ENCODE measurements at regions not wholly inside any gene's neighbourhood (a gene's known extent, or its start where the extent isn't known, plus 50 kb on each side); places are given as distances from the start of the nearest gene placed in this dataset.
A peak's percentile ranks its signal among the peaks of the same experiment; 100 is the strongest.

DNA sequence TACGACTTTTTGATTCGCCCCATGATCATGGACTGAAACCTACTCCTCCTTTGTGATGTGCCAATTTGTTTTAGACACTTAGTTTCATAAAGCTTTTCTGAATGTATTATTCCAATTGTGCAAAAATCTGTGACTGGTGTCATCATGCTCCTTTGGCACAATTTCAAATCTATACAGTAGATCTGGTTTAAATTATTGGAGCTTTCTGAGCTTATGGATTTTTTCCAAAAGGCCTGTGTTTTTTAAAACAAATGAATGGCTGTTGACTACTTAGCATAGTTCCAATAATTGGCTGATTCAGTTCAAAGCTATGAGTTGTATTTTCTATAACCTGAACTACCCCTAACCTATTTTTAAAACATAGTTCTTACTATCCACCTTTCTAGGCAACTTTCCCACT lies 282.7 kb downstream of the CNTN3 start:
- Histone ChIP-seq H2AFZ (ENCODE audit: low read depth, low read length) (no peak overlapping the region), H3K27ac (ENCODE audit: low read length) (no peak overlapping the region), H3K36me3 (ENCODE audit: insufficient read depth, low read length) (no peaks in the 10 kb centered on the region), H3K9me3 (ENCODE audit: low read length) (no peaks in the 10 kb centered on the region), H3K27me3 (ENCODE audit: insufficient read depth, low read depth, low read length) (no peaks in the 10 kb centered on the region), H3K9me2 (ENCODE audit: insufficient read depth, low read length) (no peaks in the 10 kb centered on the region), H3K4me3 (ENCODE audit: low read length) (no peak overlapping the region), H4K20me1 (ENCODE audit: insufficient read depth) (no peaks in the 10 kb centered on the region), H3K79me2 (replicated peaks; ENCODE audit: insufficient read depth, low read length) (no peaks in the 10 kb centered on the region), H3F3A (ENCODE audit: insufficient read depth, low read length, poor library complexity, severe bottlenecking) (no peaks in the 10 kb centered on the region), H3K9ac (ENCODE audit: low read length) (no peak overlapping the region), H3K4me2 (ENCODE audit: low read length) (no peak overlapping the region)
- TF ChIP-seq MXI1 (conservative IDR thresholded peaks at IDR 0.05; ENCODE audit: poor library complexity, severe bottlenecking) (no peak), POLR2AphosphoS5 (IDR thresholded peaks at IDR 0.05) (no peak)

DNA sequence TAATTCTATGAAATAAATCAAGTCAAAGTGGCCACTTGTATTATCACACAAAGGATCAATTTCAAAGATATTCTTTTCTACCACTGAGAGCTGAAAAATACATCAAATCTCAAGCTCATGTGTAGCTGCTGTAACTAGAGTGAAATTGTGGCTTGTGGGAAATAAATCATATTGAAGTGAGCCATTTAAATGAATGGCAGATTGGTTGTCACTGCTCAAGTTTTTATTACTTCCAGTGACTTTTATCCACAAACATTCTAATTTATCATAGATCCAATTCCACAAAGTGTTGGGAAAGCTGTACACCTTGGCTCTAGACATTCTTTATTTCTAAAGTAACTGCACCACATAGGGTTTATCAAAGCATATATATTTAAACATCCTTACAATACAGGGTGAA lies 285.4 kb downstream of the CNTN3 start:
- Histone ChIP-seq H3K4me2 (ENCODE audit: low read length) (no peak overlapping the region), H2AFZ (ENCODE audit: low read depth, low read length) (no peak overlapping the region), H3F3A (ENCODE audit: insufficient read depth, low read length, poor library complexity, severe bottlenecking) (no peaks in the 10 kb centered on the region), H3K79me2 (replicated peaks; ENCODE audit: insufficient read depth, low read length) (no peaks in the 10 kb centered on the region), H3K27me3 (ENCODE audit: insufficient read depth, low read depth, low read length) (no peaks in the 10 kb centered on the region), H3K27ac (ENCODE audit: low read length) (no peak overlapping the region), H4K20me1 (ENCODE audit: insufficient read depth) (no peaks in the 10 kb centered on the region), H3K4me3 (ENCODE audit: low read length) (no peak overlapping the region), H3K9ac (ENCODE audit: low read length) (no peak overlapping the region), H3K36me3 (ENCODE audit: insufficient read depth, low read length) (no peaks in the 10 kb centered on the region), H3K9me2 (ENCODE audit: insufficient read depth, low read length) (no peaks in the 10 kb centered on the region), H3K9me3 (ENCODE audit: low read length) (no peaks in the 10 kb centered on the region)
- TF ChIP-seq POLR2AphosphoS5 (IDR thresholded peaks at IDR 0.05) (no peak), EP300 (conservative IDR thresholded peaks at IDR 0.05; ENCODE audit: poor library complexity, severe bottlenecking) (peak; percentile 17)

DNA sequence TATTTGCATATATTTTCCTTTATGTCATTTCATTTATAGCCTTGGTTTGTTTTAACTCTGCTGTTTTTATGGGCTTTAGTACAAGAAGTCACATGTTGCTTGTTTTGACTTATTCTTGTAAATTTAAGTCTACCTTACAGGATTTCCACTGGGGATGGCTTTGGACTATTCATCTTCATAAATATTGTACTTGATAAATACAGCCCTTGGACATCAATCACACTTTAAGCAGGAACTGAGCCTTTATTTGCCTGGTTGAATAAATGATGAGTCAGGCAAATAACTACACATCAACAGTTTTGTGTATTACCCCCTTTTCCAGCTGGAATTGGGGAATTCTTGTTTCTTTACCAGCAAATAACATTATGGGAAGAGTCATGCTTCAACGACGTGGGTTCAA lies 286.0 kb downstream of the CNTN3 start:
- Histone ChIP-seq H3K4me2 (ENCODE audit: low read length) (no peak overlapping the region), H3K4me3 (ENCODE audit: low read length) (no peak overlapping the region), H3K79me2 (replicated peaks; ENCODE audit: insufficient read depth, low read length) (no peaks in the 10 kb centered on the region), H4K20me1 (ENCODE audit: insufficient read depth) (no peaks in the 10 kb centered on the region), H3K36me3 (ENCODE audit: insufficient read depth, low read length) (no peaks in the 10 kb centered on the region), H2AFZ (ENCODE audit: low read depth, low read length) (no peak overlapping the region), H3K9ac (ENCODE audit: low read length) (no peak overlapping the region), H3F3A (ENCODE audit: insufficient read depth, low read length, poor library complexity, severe bottlenecking) (no peaks in the 10 kb centered on the region), H3K27me3 (ENCODE audit: insufficient read depth, low read depth, low read length) (no peaks in the 10 kb centered on the region), H3K9me3 (ENCODE audit: low read length) (no peaks in the 10 kb centered on the region), H3K9me2 (ENCODE audit: insufficient read depth, low read length) (no peaks in the 10 kb centered on the region), H3K27ac (ENCODE audit: low read length) (no peak overlapping the region)
- TF ChIP-seq, protein P1, sequence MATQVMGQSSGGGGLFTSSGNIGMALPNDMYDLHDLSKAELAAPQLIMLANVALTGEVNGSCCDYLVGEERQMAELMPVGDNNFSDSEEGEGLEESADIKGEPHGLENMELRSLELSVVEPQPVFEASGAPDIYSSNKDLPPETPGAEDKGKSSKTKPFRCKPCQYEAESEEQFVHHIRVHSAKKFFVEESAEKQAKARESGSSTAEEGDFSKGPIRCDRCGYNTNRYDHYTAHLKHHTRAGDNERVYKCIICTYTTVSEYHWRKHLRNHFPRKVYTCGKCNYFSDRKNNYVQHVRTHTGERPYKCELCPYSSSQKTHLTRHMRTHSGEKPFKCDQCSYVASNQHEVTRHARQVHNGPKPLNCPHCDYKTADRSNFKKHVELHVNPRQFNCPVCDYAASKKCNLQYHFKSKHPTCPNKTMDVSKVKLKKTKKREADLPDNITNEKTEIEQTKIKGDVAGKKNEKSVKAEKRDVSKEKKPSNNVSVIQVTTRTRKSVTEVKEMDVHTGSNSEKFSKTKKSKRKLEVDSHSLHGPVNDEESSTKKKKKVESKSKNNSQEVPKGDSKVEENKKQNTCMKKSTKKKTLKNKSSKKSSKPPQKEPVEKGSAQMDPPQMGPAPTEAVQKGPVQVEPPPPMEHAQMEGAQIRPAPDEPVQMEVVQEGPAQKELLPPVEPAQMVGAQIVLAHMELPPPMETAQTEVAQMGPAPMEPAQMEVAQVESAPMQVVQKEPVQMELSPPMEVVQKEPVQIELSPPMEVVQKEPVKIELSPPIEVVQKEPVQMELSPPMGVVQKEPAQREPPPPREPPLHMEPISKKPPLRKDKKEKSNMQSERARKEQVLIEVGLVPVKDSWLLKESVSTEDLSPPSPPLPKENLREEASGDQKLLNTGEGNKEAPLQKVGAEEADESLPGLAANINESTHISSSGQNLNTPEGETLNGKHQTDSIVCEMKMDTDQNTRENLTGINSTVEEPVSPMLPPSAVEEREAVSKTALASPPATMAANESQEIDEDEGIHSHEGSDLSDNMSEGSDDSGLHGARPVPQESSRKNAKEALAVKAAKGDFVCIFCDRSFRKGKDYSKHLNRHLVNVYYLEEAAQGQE (IDR thresholded peaks at IDR 0.05; ENCODE audit: borderline replicate concordance), result no peak
- TF ChIP-seq POLR2AphosphoS5 (IDR thresholded peaks at IDR 0.05), result no peak
- TF ChIP-seq MXI1 (conservative IDR thresholded peaks at IDR 0.05; ENCODE audit: poor library complexity, severe bottlenecking), result no peak
- TF ChIP-seq TAF1 (IDR thresholded peaks at IDR 0.05; ENCODE audit: low read depth), result no peak
- TF ChIP-seq EP300 (conservative IDR thresholded peaks at IDR 0.05; ENCODE audit: poor library complexity, severe bottlenecking), result no peak

DNA sequence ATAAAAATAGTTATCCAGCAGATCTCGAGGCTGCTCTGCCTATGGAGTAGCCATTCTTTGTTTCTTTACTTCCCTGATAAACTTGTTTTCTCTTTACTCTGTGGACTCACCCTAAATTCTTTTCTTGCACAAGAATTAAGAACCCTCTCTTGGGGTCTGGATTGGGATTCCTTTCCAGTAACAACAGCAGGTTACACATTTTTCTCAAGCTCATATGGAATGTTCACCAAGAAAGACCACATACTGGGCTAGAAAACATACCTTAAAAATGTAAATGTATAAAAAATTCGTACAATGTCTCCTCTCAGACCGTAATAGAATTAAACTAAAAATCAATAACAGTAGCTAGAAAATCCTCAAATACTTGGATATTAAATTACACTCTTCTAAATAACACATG lies 299.2 kb downstream of the CNTN3 start:
- Histone ChIP-seq H3K4me2 (ENCODE audit: low read length) (no peak overlapping the region), H3K9ac (ENCODE audit: low read length) (no peak overlapping the region), H3K27me3 (ENCODE audit: insufficient read depth, low read depth, low read length) (no peaks in the 10 kb centered on the region), H3K79me2 (replicated peaks; ENCODE audit: insufficient read depth, low read length) (no peaks in the 10 kb centered on the region), H4K20me1 (ENCODE audit: insufficient read depth) (no peaks in the 10 kb centered on the region), H3K4me3 (ENCODE audit: low read length) (no peak overlapping the region), H3F3A (ENCODE audit: insufficient read depth, low read length, poor library complexity, severe bottlenecking) (no peaks in the 10 kb centered on the region), H3K27ac (ENCODE audit: low read length) (no peak overlapping the region), H3K9me2 (ENCODE audit: insufficient read depth, low read length) (no peaks in the 10 kb centered on the region), H3K9me3 (ENCODE audit: low read length) (no peaks in the 10 kb centered on the region), H2AFZ (ENCODE audit: low read depth, low read length) (no peak overlapping the region), H3K36me3 (ENCODE audit: insufficient read depth, low read length) (no peaks in the 10 kb centered on the region)
- no peak for TF ChIP-seq SMC3 (conservative IDR thresholded peaks at IDR 0.05; ENCODE audit: poor library complexity)
- TF ChIP-seq, protein P1 (IDR thresholded peaks at IDR 0.05; ENCODE audit: borderline replicate concordance), result no peak
